ENCODE measurements at regions not wholly inside any gene's neighbourhood (a gene's known extent, or its start where the extent isn't known, plus 50 kb on each side); places are given as distances from the start of the nearest gene placed in this dataset.
A peak's percentile ranks its signal among the peaks of the same experiment; 100 is the strongest.

DNA sequence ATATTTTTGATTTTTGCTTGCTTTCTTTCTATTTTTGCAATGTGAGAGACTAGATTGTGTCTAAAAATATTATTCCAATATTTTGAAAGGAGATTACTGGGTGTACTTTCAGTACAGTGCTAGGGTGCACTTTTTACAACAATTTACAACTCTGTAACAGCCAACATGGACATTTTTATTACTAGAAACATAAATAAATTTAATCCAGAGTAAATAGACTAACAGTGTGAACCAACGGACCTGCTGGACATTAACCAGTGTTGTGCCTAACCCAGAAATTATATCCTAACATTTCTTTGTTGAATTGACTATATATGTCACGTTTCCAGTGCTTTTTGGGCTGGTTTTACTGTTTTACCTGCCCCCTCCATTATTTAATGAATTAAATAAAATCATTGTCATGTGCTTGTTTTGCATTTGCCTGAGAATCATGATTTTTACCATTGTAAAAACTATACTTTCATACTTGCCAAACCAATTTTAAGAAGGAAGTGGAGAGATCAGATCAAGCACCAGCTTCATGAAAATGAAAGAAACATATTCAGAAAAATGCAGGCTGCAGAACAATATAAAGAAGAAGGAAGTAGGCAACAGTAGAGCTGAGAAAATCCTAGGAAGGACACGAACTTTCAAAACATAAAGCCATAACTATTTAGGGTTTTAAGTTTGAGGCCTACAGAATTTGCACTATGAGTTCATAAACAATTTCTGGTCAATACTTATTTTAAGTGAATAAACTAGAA lies 400.8 kb upstream of the PIK3R1 start:
- H3K4me3 ChIP-seq (ENCODE audit: low read length): no peak overlapping the region
- DNase-seq (ENCODE audit: low read depth): no peak
- TF ChIP-seq, protein P1, sequence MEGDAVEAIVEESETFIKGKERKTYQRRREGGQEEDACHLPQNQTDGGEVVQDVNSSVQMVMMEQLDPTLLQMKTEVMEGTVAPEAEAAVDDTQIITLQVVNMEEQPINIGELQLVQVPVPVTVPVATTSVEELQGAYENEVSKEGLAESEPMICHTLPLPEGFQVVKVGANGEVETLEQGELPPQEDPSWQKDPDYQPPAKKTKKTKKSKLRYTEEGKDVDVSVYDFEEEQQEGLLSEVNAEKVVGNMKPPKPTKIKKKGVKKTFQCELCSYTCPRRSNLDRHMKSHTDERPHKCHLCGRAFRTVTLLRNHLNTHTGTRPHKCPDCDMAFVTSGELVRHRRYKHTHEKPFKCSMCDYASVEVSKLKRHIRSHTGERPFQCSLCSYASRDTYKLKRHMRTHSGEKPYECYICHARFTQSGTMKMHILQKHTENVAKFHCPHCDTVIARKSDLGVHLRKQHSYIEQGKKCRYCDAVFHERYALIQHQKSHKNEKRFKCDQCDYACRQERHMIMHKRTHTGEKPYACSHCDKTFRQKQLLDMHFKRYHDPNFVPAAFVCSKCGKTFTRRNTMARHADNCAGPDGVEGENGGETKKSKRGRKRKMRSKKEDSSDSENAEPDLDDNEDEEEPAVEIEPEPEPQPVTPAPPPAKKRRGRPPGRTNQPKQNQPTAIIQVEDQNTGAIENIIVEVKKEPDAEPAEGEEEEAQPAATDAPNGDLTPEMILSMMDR (IDR thresholded peaks at IDR 0.05; ENCODE audit: insufficient read depth, low read depth, low read length, missing control alignments): no peak

DNA sequence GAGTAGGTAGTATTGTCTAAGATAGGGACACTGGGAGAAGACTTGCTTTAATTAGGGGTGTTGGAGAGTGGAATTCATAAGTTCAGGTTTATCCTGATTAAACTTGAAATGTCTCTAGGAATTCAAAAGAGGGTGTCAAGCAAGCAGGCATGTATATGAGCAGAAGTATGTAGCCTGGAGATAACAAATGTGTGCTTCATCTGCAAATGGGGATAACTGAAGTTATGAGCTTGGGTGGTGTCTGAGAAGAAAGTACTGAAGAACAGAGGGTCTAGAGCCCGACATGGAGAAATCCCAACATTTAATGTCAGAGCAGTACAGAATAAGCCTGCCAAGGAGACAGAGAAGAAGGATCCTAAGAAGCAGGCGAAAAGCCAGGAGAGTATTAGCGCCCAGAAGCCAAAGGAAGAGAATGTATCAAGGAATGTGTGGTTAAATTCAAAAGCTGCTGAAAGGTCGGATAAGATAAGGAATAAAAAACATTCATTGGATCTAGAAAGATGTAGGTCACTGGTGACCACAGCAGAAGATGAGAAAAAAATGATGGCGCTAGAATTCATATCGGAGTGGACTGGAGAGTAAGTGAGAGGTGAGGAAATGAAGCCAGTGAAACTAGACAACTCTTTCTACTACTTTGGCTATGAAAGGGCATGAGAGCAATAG lies 401.5 kb upstream of the PIK3R1 start:
- no peak overlapping the region for H3K4me3 ChIP-seq (ENCODE audit: low read length)
- TF ChIP-seq, protein P1 (IDR thresholded peaks at IDR 0.05; ENCODE audit: insufficient read depth, low read depth, low read length, missing control alignments): no peak
- no peak for DNase-seq (ENCODE audit: low read depth)

DNA sequence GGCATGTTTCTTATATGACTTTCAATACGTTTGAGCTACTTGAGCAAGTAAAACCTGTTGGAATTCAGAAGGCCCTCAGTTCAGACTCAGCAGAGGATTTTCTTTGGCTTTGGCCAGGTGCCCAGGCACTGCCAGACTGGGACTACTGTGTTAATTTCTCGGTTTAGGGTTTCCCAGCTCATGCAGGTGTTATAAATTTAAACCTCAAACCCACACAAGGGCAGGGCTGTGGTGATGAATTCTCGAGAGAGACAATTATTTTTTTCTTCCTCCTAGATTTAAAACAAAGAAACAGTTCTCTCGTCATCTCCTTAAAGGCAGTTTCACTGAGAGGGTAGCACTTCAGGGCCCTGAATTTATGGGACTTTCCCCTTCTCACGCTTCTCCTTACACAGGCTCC lies 406.0 kb upstream of the PIK3R1 start:
- no peak overlapping the region for H3K4me3 ChIP-seq (ENCODE audit: low read length)
- TF ChIP-seq, protein P1 (IDR thresholded peaks at IDR 0.05; ENCODE audit: insufficient read depth, low read depth, low read length, missing control alignments): no peak
- DNase-seq (ENCODE audit: low read depth): peak; percentile 38

DNA sequence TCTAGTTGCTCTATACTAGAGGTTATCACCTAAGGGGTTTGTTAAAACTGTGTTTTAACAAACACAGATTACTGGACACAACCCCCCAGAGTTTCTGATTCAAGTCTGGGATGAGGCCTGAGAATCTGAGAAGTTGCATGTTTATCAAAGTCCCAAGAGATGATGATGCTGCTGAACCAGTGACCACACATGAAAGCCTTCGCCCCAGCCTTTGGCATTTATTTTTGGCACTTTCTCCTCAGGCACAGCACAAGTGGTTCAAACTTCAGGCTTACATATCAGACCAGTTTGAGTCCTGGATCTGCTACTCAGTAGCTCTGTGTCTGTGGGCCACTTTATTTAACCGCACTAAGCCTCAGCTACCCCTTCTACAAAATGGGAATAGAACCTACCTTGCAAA lies 407.2 kb upstream of the PIK3R1 start:
- no peak overlapping the region for H3K4me3 ChIP-seq (ENCODE audit: low read length)
- TF ChIP-seq, protein P1 (IDR thresholded peaks at IDR 0.05; ENCODE audit: insufficient read depth, low read depth, low read length, missing control alignments): no peak
- no peak for DNase-seq (ENCODE audit: low read depth)

DNA sequence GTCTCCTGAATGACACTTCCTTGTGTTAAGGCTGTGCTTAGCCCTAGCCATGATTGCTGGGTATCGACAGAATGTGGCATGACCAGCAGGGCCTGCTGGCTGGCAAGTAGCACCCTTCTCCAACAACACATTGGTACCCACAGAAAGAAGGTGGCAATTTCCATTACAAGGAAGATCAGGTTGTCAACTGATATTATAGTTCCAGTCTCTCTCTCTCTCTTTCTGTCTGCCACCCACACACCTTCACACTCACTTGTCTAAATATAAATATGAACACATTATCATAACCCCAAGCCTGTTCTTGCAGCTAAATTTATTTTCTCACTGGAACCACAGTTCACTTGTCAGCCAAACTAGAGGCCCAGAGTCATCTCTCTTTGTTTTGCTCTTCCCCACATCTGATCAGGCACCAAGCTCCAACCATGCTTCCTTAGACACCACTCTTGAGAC lies 408.1 kb upstream of the PIK3R1 start:
- no peak overlapping the region for H3K4me3 ChIP-seq (ENCODE audit: low read length)
- TF ChIP-seq, protein P1 (IDR thresholded peaks at IDR 0.05; ENCODE audit: insufficient read depth, low read depth, low read length, missing control alignments): no peak
- peak; percentile 16 for DNase-seq (ENCODE audit: low read depth)

DNA sequence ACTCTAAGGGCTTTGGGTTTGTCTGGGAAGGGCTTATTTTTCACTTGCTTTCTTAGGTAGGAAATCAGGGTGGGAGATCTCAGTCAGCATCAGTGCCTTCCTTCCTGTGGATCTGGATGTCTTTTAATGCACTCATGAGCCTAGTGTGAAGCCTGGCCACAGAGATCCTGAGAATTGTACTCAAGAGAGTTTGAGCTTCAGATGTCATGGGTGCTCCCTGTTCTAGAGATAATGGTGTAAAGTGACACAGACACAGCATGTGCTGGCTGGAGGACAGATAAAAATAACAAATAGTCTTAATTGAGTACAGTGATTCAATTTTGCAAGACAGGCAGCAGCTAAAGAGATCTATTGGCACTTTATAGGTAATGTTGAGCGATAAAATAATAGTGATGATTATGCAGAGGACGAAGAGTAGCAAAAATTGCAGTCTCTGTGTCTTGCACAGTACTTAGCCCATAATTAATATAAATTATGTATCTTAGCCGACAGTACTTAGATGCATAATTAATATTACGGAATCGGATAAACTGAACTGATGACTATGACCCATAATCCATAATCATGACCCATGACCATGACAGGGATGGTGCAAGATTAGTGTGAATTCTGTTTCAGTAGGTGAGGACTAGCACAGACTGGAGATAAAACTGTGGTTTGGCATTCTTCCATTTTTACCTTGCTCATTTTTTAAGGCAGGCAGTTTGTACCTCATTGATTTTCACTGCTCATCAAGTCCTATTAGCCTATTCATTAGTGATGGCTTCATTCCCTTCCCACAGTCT lies 408.7 kb upstream of the PIK3R1 start:
- DNase-seq (ENCODE audit: low read depth): no peak
- H3K4me3 ChIP-seq (ENCODE audit: low read length): no peak overlapping the region
- TF ChIP-seq, protein P1 (IDR thresholded peaks at IDR 0.05; ENCODE audit: insufficient read depth, low read depth, low read length, missing control alignments): no peak
